ENCODE measurements at regions not wholly inside any gene's neighbourhood (a gene's known extent, or its start where the extent isn't known, plus 50 kb on each side); places are given as distances from the start of the nearest gene placed in this dataset.

GRCh38 chr14:28294834-28295440, 471.6 kb upstream of the FOXG1 start:
- TF ChIP-seq CEBPB (IDR thresholded peaks at IDR 0.05) (no peak), RAD21 (IDR thresholded peaks at IDR 0.05; ENCODE audit: low read depth) (peak; percentile 65), MAX (IDR thresholded peaks at IDR 0.05) (no peak), TAF1 (IDR thresholded peaks at IDR 0.05; ENCODE audit: low read depth) (no peak), CREB1 (IDR thresholded peaks at IDR 0.05; ENCODE audit: low read depth) (no peak), REST (IDR thresholded peaks at IDR 0.05; ENCODE audit: low read depth) (no peak), FOXM1 (IDR thresholded peaks at IDR 0.05; ENCODE audit: borderline replicate concordance, low read depth) (no peak), USF1 (IDR thresholded peaks at IDR 0.05) (no peak), TCF12 (IDR thresholded peaks at IDR 0.05; ENCODE audit: low read depth) (no peak), EP300 (IDR thresholded peaks at IDR 0.05; ENCODE audit: borderline replicate concordance) (no peak), EGR1 (IDR thresholded peaks at IDR 0.05) (no peak), TEAD4 (IDR thresholded peaks at IDR 0.05) (no peak), YY1 (IDR thresholded peaks at IDR 0.05; ENCODE audit: low read depth) (no peak), ZBTB7A (IDR thresholded peaks at IDR 0.05; ENCODE audit: low read depth) (no peak)
